Activated B cell treated with CpG ODN at 0.5 μM for 24 hours (primary cell): ENCODE measurements at regions not wholly inside any gene's neighbourhood (a gene's known extent, or its start where the extent isn't known, plus 50 kb on each side); places are given as distances from the start of the nearest gene placed in this dataset.
"Not testable (repeated sequence)": the region's sequence is repeated elsewhere in the genome, so short reads cannot be mapped to it uniquely, and the experiment has no call there.

Experiments
- ATAC-seq: fragments of 200-7000 bp; cut with Tn5 transposase; one replicate; pipeline ENCODE4 v1.10.0; 2021; ENCODE audit warnings: low read depth, mild to moderate bottlenecking, moderate library complexity
- CTCF ChIA-PET: fragments of 350-600 bp; sonication (Branson Sonifier 250); formaldehyde crosslinking; loops from one replicate; lab custom pipeline; 2021; ENCODE audit warnings: antibody characterized with exemption; lab: Charles Lee
- POLR2A ChIA-PET: fragments of 350-600 bp; sonication (Branson Sonifier 250); formaldehyde crosslinking; loops from one replicate; lab custom pipeline; 2021; ENCODE audit warnings: antibody characterized with exemption; lab: Charles Lee
- DNase-seq: peaks from one replicate; pipeline ENCODE4 v3.0.0; 2022
- H3K27ac Mint-ChIP-seq: one replicate; pipeline ENCODE4 v1.8.0; 2020; ENCODE audit warnings: mixed read lengths
- H3K27me3 Mint-ChIP-seq: one replicate; pipeline ENCODE4 v1.8.0; 2021; ENCODE audit warnings: mixed read lengths
- H3K36me3 Mint-ChIP-seq: one replicate; pipeline ENCODE4 v1.8.0; 2021; ENCODE audit warnings: low read depth, mixed read lengths
- H3K4me1 Mint-ChIP-seq: one replicate; pipeline ENCODE4 v1.8.0; 2021; ENCODE audit warnings: mixed read lengths
- H3K4me3 Mint-ChIP-seq: one replicate; pipeline ENCODE4 v1.8.0; 2020; ENCODE audit warnings: mild to moderate bottlenecking, mixed read lengths
- H3K9me3 Mint-ChIP-seq: one replicate; pipeline ENCODE4 v1.8.0; 2020; ENCODE audit warnings: mixed read lengths
- intact Hi-C: fragments of 100-400 bp; cut with micrococcal nuclease; formaldehyde crosslinking; loops from one replicate; pipeline ENCODE4 v1.15.1; 2024
- TF ChIP-seq, protein P1 (sequence below): fragments of 200-600 bp; IDR thresholded peaks from one replicate; pipeline ENCODE4 v1.8.0; 2022; ENCODE audit warnings: antibody characterized with exemption, mild to moderate bottlenecking

DNA sequence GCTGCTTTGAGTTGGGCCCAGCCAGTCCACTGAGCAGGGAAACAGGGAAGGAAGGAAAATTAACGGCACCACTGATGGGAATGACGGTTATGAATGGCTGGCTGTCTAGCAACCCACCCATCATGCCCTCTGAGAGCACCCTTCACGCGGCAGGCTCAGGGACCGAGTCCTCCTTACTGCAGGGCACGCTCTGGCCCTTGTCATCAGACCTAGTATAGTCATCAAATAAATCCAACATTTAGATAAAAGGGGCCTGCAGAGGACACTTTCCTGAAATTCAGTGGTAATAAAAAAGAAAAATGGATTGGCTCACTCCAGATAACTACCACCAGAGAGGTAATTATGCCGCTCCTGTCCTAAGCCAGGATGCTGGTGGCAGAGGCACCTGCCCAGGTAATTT is 509.4 kb downstream of the MATN1 start:
- intact Hi-C loops = no loop called here
- DNase-seq (no peak), ATAC-seq (no peak)
- no peaks in the 10 kb centered on the region for H3K4me1 Mint-ChIP-seq
- H3K9me3 Mint-ChIP-seq = no peaks in the 10 kb centered on the region
- no peaks in the 10 kb centered on the region for H3K36me3 Mint-ChIP-seq
- H3K27me3 Mint-ChIP-seq = peaks cover 17% of the 10 kb centered on the region
- POLR2A ChIA-PET = no interaction called here
- H3K27ac Mint-ChIP-seq = no peak overlapping the region
- CTCF ChIA-PET = no interaction called here
- TF ChIP-seq, protein P1, sequence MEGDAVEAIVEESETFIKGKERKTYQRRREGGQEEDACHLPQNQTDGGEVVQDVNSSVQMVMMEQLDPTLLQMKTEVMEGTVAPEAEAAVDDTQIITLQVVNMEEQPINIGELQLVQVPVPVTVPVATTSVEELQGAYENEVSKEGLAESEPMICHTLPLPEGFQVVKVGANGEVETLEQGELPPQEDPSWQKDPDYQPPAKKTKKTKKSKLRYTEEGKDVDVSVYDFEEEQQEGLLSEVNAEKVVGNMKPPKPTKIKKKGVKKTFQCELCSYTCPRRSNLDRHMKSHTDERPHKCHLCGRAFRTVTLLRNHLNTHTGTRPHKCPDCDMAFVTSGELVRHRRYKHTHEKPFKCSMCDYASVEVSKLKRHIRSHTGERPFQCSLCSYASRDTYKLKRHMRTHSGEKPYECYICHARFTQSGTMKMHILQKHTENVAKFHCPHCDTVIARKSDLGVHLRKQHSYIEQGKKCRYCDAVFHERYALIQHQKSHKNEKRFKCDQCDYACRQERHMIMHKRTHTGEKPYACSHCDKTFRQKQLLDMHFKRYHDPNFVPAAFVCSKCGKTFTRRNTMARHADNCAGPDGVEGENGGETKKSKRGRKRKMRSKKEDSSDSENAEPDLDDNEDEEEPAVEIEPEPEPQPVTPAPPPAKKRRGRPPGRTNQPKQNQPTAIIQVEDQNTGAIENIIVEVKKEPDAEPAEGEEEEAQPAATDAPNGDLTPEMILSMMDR = no peak
- no peak overlapping the region for H3K4me3 Mint-ChIP-seq

DNA sequence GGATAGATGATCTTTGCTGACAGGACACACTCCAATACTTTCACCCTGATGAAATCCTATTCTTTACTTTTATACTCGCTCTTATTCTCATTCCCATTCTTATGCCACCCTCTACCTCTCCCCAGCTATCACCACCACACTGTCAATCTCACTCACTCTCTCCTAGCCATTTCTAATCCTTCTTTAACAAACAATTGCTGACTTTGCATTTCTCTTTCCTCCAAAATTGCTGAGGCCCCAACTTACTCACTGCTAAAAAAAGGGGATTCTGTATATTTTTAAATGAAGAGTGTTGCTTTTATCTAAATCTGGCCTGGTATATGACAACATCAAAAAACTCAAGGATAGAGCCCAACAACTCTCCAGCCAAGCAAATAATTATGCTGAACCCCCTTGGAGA is 515.4 kb downstream of the MATN1 start:
- CTCF ChIA-PET, H3K4me3 Mint-ChIP-seq, H3K9me3 Mint-ChIP-seq, H3K4me1 Mint-ChIP-seq, intact Hi-C loops, DNase-seq, H3K27ac Mint-ChIP-seq, ATAC-seq, H3K36me3 Mint-ChIP-seq, POLR2A ChIA-PET: not testable (repeated sequence)
- H3K27me3 Mint-ChIP-seq = peaks cover 17% of the 10 kb centered on the region

DNA sequence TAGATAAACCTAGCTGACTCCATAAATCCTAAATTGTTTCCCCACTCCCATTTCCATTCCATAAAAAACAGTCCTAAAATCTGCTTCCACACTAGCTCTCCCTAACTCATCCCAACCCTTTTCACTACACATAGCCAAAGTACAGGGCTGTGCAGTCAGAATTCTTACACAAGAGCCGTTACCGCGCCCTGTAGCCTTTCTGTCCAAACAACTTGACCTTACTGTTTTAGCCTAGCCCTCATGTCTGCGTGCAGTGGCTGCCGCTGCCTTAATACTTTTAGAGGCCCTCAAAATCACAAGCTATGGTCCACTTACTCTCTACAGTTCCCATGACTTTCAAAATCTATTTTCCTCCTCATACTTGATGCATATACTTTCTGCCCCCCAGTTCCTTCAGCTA is 516.8 kb downstream of the MATN1 start:
- H3K9me3 Mint-ChIP-seq, H3K4me3 Mint-ChIP-seq, H3K27ac Mint-ChIP-seq, intact Hi-C loops, DNase-seq, ATAC-seq, H3K4me1 Mint-ChIP-seq, CTCF ChIA-PET, POLR2A ChIA-PET, H3K36me3 Mint-ChIP-seq: not testable (repeated sequence)
- peaks cover 12% of the 10 kb centered on the region for H3K27me3 Mint-ChIP-seq

DNA sequence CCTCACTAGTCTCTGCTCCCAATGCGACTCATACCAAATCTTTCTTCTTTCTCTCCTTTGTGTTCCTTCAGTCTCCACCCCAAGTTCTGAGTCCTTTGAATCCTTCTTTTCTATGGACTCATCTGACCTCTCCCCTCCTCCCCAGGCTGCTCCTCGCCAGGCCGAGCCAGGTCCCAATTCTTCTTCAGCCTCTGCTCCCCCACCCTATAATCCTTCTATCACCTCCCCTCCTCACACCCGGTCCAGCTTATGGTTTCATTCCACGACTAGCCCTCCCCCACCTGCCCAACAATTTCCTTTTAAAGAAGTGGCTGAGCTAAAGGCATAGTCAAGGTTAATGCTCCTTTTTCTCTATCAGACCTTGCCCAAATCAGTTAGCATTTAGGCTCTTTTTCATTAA is 518.5 kb downstream of the MATN1 start:
- POLR2A ChIA-PET, H3K27me3 Mint-ChIP-seq, H3K9me3 Mint-ChIP-seq, H3K4me1 Mint-ChIP-seq, DNase-seq, intact Hi-C loops, ATAC-seq, H3K36me3 Mint-ChIP-seq, CTCF ChIA-PET, H3K4me3 Mint-ChIP-seq, H3K27ac Mint-ChIP-seq: not testable (repeated sequence)

DNA sequence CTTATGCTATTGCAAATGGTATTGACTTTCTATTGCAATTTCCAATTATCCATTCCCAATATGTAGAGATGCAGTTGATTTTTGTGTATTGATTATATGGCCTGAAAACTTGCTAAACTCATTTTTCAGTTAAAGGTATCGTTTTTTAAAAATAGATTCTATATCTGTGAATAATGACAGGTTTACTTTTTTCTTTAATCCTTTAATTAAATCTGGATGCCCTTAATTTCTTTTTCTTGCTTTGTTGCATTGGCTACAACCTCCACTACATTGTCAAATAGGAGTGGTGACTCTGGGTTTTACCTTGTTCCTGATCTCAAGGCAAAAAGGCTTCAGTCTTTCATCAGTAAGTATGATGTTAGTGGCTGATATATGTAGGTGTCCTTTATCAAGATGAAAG is 522.4 kb downstream of the MATN1 start:
- no peak for DNase-seq
- ChIA-PET CTCF (no interaction called here), POLR2A (no interaction called here)
- ATAC-seq = no peak
- no peaks in the 10 kb centered on the region for H3K36me3 Mint-ChIP-seq
- TF ChIP-seq, protein P1 = no peak
- H3K4me3 Mint-ChIP-seq = no peak overlapping the region
- H3K4me1 Mint-ChIP-seq = no peaks in the 10 kb centered on the region
- no peak overlapping the region for H3K27ac Mint-ChIP-seq
- peaks cover 2% of the 10 kb centered on the region for H3K9me3 Mint-ChIP-seq
- intact Hi-C loops = no loop called here
- H3K27me3 Mint-ChIP-seq = peaks cover 10% of the 10 kb centered on the region

DNA sequence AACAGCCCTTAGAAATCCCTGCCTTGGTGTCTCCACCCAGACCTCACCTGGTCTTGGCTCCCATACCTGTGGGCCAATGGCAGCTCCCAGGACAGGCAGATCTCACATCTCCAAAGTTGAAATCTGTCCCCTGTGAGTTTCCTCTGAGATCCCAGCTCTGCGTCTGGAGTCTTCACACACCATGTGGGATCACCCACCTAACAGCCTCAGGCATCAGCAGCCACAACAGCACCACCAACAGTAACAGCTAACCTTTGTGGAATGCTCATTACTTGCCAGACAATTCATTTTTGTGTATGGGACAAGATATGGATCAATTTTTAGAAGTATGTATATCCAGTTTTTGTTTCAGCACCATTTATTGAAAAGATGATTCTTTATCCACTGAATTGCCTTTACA is 523.2 kb downstream of the MATN1 start:
- Mint-ChIP-seq H3K4me1 (no peaks in the 10 kb centered on the region), H3K27me3 (peaks cover 10% of the 10 kb centered on the region), H3K27ac (no peak overlapping the region), H3K36me3 (no peaks in the 10 kb centered on the region), H3K9me3 (peaks cover 2% of the 10 kb centered on the region), H3K4me3 (no peak overlapping the region)
- CTCF ChIA-PET = no interaction called here
- intact Hi-C loops = no loop called here
- TF ChIP-seq, protein P1 = no peak
- DNase-seq = no peak
- ATAC-seq = no peak
- POLR2A ChIA-PET = no interaction called here

DNA sequence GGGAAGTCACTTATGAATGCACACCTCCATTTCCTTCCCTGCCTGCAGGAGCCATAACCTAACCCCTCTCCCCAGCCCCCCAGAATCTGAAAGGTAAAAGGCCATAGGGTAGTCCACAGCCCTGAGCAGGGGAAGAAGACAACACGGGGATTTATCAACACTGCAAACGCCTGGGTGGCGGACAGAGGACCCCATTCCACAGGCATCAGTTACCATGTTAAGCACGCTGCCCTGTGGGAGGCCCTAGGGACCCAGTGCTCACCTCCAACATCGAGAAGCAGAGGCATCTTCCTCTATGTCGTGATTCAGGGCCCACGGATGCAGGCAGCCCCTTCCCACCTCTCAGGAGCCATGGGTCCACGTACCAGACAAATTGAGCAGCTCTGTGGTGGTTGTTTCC is 523.8 kb downstream of the MATN1 start:
- CTCF ChIA-PET = no interaction called here
- no peaks in the 10 kb centered on the region for H3K36me3 Mint-ChIP-seq
- ATAC-seq = no peak
- POLR2A ChIA-PET = no interaction called here
- intact Hi-C loops = no loop called here
- no peak overlapping the region for H3K27ac Mint-ChIP-seq
- no peak for DNase-seq
- TF ChIP-seq, protein P1 = no peak
- peaks cover 2% of the 10 kb centered on the region for H3K9me3 Mint-ChIP-seq
- H3K27me3 Mint-ChIP-seq = peaks cover 10% of the 10 kb centered on the region
- no peaks in the 10 kb centered on the region for H3K4me1 Mint-ChIP-seq
- H3K4me3 Mint-ChIP-seq = no peak overlapping the region
